Sigmoid colon (tissue), 4 donors: ENCODE measurements at regions not wholly inside any gene's neighbourhood (a gene's known extent, or its start where the extent isn't known, plus 50 kb on each side); places are given as distances from the start of the nearest gene placed in this dataset.

Experiments used
- EP300 ChIP-seq, 4 donors: sonication (generic); formaldehyde crosslinking; IDR thresholded peaks; one replicate each; pipeline ENCODE4 v1.6.1; 2017; ENCODE audit warnings: antibody characterized with exemption in 4 of 4
- TF ChIP-seq, protein P1 (sequence below), 4 experiments: fragments of 450-650 bp in 3 of 4; fragments of 200-600 bp in 1 of 4; IDR thresholded peaks; one replicate each; pipeline ENCODE4 v1.5.1; 2016 to 2019; ENCODE audit warnings: antibody characterized with exemption in 4 of 4, mild to moderate bottlenecking in 3 of 4, moderate library complexity in 2 of 4

DNA sequence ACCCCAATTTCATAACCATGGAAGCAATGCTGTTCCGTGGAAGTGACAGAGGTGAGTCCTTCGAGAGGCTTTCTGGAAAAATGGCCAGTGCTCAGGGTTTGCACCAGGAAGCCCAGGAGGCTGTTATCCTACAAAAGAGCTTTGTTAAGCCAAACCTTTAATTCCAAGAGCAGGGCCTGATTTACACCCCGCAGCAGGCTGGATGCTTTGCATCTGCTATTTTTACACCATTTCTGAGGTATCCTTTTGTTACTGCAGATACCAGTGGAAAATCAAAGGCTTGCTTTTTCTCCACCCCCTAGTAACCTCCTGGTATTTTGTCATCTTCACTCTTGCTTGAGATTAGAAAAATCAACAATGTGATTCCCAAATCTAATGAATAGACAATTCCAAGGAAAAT, 380.6 kb downstream of the SOX11 start:
- no peak for TF ChIP-seq EP300 (IDR thresholded peaks at IDR 0.05)
- TF ChIP-seq, protein P1, sequence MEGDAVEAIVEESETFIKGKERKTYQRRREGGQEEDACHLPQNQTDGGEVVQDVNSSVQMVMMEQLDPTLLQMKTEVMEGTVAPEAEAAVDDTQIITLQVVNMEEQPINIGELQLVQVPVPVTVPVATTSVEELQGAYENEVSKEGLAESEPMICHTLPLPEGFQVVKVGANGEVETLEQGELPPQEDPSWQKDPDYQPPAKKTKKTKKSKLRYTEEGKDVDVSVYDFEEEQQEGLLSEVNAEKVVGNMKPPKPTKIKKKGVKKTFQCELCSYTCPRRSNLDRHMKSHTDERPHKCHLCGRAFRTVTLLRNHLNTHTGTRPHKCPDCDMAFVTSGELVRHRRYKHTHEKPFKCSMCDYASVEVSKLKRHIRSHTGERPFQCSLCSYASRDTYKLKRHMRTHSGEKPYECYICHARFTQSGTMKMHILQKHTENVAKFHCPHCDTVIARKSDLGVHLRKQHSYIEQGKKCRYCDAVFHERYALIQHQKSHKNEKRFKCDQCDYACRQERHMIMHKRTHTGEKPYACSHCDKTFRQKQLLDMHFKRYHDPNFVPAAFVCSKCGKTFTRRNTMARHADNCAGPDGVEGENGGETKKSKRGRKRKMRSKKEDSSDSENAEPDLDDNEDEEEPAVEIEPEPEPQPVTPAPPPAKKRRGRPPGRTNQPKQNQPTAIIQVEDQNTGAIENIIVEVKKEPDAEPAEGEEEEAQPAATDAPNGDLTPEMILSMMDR (IDR thresholded peaks at IDR 0.05): no peak
